Stomach (tissue), 4 donors: ENCODE measurements at regions not wholly inside any gene's neighbourhood (a gene's known extent, or its start where the extent isn't known, plus 50 kb on each side); places are given as distances from the start of the nearest gene placed in this dataset.

Experiments used
- EP300 ChIP-seq: sonication (generic); formaldehyde crosslinking; IDR thresholded peaks from one replicate; pipeline ENCODE4 v1.6.1; 2017; ENCODE audit warnings: antibody characterized with exemption
- TF ChIP-seq, protein P1 (sequence below), 7 experiments: fragments of 450-650 bp in 4 of 7; fragments of 200-600 bp in 3 of 7; sonication (generic) in 3 of 7; IDR thresholded peaks; one replicate each; pipeline ENCODE4 v1.5.1; 2016 to 2019; ENCODE audit warnings: antibody characterized with exemption in 7 of 7, control low read depth in 2 of 7, mild to moderate bottlenecking in 1 of 7

DNA sequence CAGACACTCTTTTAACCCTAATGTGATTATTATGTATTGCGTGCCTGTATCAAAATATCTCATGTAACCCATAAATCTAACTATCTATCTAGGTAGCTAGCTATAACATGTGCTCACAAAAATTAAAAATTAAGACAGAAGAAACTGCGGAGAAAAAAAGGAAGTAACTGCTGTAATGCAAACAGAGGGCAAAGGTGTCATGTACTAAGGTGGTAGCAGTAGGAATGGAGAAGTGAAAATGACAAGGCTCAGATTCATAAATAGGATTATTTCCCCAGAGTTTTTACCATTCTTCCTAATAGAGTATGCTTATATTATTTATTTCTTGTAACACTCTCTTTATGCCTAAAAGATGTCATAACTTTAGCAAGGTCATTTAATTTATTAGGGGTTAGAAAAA lies 1527.5 kb upstream of the C9orf72 start:
- no peak for TF ChIP-seq EP300
- TF ChIP-seq, protein P1, sequence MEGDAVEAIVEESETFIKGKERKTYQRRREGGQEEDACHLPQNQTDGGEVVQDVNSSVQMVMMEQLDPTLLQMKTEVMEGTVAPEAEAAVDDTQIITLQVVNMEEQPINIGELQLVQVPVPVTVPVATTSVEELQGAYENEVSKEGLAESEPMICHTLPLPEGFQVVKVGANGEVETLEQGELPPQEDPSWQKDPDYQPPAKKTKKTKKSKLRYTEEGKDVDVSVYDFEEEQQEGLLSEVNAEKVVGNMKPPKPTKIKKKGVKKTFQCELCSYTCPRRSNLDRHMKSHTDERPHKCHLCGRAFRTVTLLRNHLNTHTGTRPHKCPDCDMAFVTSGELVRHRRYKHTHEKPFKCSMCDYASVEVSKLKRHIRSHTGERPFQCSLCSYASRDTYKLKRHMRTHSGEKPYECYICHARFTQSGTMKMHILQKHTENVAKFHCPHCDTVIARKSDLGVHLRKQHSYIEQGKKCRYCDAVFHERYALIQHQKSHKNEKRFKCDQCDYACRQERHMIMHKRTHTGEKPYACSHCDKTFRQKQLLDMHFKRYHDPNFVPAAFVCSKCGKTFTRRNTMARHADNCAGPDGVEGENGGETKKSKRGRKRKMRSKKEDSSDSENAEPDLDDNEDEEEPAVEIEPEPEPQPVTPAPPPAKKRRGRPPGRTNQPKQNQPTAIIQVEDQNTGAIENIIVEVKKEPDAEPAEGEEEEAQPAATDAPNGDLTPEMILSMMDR (IDR thresholded peaks at IDR 0.05), result no peak
